ENCODE measurements at regions not wholly inside any gene's neighbourhood (a gene's known extent, or its start where the extent isn't known, plus 50 kb on each side); places are given as distances from the start of the nearest gene placed in this dataset.

- Histone ChIP-seq H3K4me3 (no peak overlapping the region), H3K4me1 (no peaks in the 10 kb centered on the region), H3K27me3 (ENCODE audit: insufficient read depth in 3 of 3, low read length in 2 of 3) (peaks cover 0 to 1% (median 0%) of the 10 kb centered on the region in 3 donors), H3K27ac (no peak overlapping the region), H3K36me3 (ENCODE audit: insufficient read depth in 1 of 2, low read depth in 1 of 2) (no peaks in the 10 kb centered on the region), H3K9me3 (no peaks in the 10 kb centered on the region)
- DNase-seq (no peak), ATAC-seq (no peak)
- intact Hi-C loops (cut with DNase I), result no loop called here
- 71 to 76% (median 72%) methylated on average over 2 to 3 of the region's 3 CpGs for WGBS, 3 donors
- no peak for TF ChIP-seq CTCF (IDR thresholded peaks at IDR 0.05)
These were observed 121.1 kb upstream of the PLAAT1 start for GRCh38 chr3:193119926-193120325.

DNA sequence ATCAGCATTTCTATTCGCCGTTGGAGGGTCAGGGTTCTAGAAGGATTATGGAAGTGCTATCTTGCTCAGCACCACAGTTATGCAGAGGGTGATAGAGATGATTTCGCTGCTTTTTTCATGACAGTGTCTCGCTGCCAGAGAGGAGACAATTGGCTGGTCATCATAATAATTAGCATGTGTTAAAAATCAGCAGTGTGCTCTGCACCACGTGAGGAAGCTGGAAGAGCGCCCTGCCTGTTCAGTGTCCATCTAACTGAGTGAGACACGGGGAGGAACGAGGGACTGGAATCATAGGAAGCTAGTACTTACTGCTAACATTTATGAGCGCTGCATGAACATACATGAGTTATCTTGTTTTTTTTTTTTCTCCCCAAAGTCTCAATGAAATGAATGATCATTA, 116.2 kb upstream of the PLAAT1 start:
- DNase-seq, result no peak
- Histone ChIP-seq H3K4me3 (no peak overlapping the region), H3K9me3 (no peaks in the 10 kb centered on the region), H3K4me1 (no peaks in the 10 kb centered on the region), H3K36me3 (ENCODE audit: insufficient read depth in 1 of 2, low read depth in 1 of 2) (no peaks in the 10 kb centered on the region), H3K27ac (no peak overlapping the region), H3K27me3 (ENCODE audit: insufficient read depth in 3 of 3, low read length in 2 of 3) (peaks cover 0 to 1% (median 0%) of the 10 kb centered on the region in 3 donors)
- intact Hi-C loops (cut with DNase I), result no loop called here
- no peak for ATAC-seq
- 28 to 42% (median 31%) methylated on average over 9 of the region's 9 CpGs for WGBS, 3 donors
- no peak for TF ChIP-seq CTCF (IDR thresholded peaks at IDR 0.05)

DNA sequence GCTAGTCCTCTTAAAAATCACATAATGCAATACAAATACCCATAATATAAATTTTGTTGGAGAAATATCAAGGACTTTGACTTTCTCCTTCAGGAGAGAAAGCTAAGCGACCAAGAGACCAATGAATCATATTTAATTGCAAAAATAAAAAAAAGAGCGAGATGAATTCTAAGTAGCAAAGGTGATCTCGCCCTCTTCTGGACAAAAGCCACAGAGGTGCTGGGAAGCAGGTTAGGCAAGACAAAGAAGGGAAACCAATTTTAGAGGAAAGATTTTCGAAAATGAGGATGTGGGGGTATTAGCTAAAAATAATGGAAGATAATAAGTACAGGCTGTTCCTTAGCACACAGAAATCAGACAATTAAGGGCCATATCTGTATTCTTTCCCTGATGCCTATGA, 111.4 kb upstream of the PLAAT1 start:
- 84 to 87% (median 85%) methylated on average over 4 of the region's 4 CpGs for WGBS, 3 donors
- no peak for DNase-seq
- H3K36me3 ChIP-seq (ENCODE audit: insufficient read depth in 1 of 2, low read depth in 1 of 2), result no peaks in the 10 kb centered on the region
- H3K27me3 ChIP-seq (ENCODE audit: insufficient read depth in 3 of 3, low read length in 2 of 3), result no peaks in the 10 kb centered on the region
- TF ChIP-seq CTCF (IDR thresholded peaks at IDR 0.05), result no peak
- intact Hi-C loops (cut with DNase I), result loop anchor here in 1 of 2 donors (5.0 kb wide), 1 partner anchor 113 kb away; the partner anchor contains the start of gene PLAAT1
- H3K4me1 ChIP-seq, result peaks cover 13% of the 10 kb centered on the region
- H3K9me3 ChIP-seq, result no peaks in the 10 kb centered on the region
- no peak for ATAC-seq
- no peak overlapping the region for H3K4me3 ChIP-seq
- H3K27ac ChIP-seq, result no peak overlapping the region

GRCh38 chr3:193130576-193130975, 110.4 kb upstream of the PLAAT1 start:
- ATAC-seq (no peak), DNase-seq (no peak)
- no peak for TF ChIP-seq CTCF (IDR thresholded peaks at IDR 0.05)
- Histone ChIP-seq H3K27ac (no peak overlapping the region), H3K4me1 (peaks cover 15% of the 10 kb centered on the region), H3K27me3 (ENCODE audit: insufficient read depth in 3 of 3, low read length in 2 of 3) (no peaks in the 10 kb centered on the region), H3K4me3 (no peak overlapping the region), H3K9me3 (no peaks in the 10 kb centered on the region), H3K36me3 (ENCODE audit: insufficient read depth in 1 of 2, low read depth in 1 of 2) (no peaks in the 10 kb centered on the region)
- 74 to 91% (median 89%) methylated on average over 4 of the region's 4 CpGs for WGBS, 3 donors
- intact Hi-C loops (cut with DNase I), result loop anchor here in 1 of 2 donors (5.0 kb wide), 1 partner anchor 112 kb away; the partner anchor contains the start of gene PLAAT1

- ATAC-seq (no peak), DNase-seq (no peak)
- Histone ChIP-seq H3K4me3 (no peak overlapping the region), H3K36me3 (ENCODE audit: insufficient read depth in 1 of 2, low read depth in 1 of 2) (no peaks in the 10 kb centered on the region), H3K27ac (no peak overlapping the region), H3K27me3 (ENCODE audit: insufficient read depth in 3 of 3, low read length in 2 of 3) (no peaks in the 10 kb centered on the region), H3K4me1 (peaks cover 15% of the 10 kb centered on the region), H3K9me3 (no peaks in the 10 kb centered on the region)
- intact Hi-C loops (cut with DNase I), result loop anchor here in 1 of 2 donors (5.0 kb wide), 1 partner anchor 110 kb away; the partner anchor contains the start of gene PLAAT1
- TF ChIP-seq CTCF (IDR thresholded peaks at IDR 0.05), result no peak
- WGBS, 3 donors, result 36 to 43% (median 43%) methylated on average over 2 of the region's 2 CpGs
These were observed 108.8 kb upstream of the PLAAT1 start for GRCh38 chr3:193132241-193132640.

Data from psoas muscle (tissue), 7 donors.